ENCODE measurements at regions not wholly inside any gene's neighbourhood (a gene's known extent, or its start where the extent isn't known, plus 50 kb on each side); places are given as distances from the start of the nearest gene placed in this dataset.
"Not testable (repeated sequence)": the region's sequence is repeated elsewhere in the genome, so short reads cannot be mapped to it uniquely, and the experiment has no call there.

DNA sequence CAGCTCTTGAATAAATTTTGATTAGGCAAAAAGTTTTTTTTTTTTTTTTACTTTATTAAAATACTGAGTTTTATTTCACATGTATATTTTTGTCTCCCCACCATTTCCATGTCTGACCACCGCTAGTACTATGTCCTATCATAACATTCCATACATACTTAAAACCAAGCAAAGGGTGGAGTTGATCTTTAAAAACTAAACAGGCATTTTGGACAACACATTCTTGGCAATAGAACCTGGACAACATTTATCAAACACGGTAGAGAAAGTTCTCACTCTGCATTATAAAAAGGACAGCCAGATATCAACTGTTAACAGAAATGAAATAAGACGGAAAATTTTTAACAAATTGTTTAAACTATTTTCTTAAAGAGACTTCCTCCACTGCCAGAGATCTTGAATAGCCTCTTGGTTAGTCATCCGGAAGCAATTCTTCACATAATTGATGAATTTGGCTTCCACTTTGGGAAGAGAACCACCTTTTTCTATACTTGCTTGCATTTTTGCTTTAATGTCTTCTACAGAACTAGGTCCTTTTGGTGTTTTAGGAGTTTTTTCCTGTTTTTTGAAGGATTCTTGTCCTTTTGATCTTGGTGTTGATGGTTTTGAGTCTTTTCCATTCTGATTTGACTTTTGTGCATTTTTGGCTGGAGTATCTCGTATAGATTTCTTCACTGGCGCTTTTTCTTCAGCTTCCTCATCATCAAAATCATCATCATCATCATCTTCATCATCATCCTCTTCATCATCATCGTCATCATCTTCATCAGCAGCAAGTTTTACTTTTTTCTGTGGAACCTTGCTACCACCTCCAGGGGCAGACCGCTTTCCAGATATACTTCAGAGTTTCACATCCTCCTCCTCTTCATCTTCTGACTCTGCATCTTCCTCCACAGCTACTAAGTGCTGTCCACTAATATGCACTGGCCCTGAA lies 58.7 kb downstream of the POU5F2 start:
- DNase-seq = not testable (repeated sequence)

DNA sequence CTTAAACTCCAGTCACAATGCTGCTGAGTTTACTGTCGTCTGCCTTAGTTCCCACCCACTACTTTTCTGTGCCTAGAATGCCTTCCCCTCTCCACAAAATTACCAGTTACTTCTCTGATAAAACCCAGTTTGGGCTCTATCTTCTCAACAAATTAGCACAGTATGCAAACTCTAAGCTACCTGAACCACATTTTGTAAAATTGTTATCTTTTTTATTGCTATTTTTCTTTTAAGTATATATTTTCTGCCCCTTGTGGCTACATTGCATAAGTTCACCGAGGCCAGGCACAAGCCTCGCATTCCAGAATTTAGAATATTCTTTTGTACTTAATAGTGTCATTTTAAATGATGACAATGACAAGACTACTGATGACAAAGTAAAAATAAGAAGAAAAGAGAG lies 60.0 kb downstream of the POU5F2 start:
- DNase-seq = no peak

DNA sequence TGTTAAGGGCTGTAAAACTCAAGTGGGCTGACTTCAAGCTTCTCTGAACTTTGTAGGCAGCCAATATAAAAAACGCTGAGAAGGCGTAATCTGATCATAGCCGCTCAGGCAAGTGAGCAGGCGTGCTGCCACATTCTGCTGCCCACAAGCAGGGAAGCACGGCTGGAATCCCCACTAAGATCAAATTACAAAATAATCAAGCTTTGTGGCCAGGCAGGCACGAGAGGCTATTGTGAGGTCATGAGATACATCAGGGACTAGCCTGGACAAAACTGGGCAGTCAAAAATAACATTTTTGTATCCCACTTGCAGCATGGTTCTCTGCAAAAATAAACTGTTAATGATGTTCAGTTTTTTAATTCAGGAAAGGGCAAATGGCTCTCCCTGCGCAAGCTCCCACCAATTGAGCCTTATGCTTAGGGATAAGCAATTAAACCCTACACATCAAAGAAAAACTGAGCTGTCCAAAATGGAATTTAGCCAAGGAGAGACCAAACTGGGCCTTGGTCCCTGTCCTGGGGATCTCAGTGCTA lies 64.0 kb downstream of the POU5F2 start:
- peak; percentile 84 for DNase-seq

DNA sequence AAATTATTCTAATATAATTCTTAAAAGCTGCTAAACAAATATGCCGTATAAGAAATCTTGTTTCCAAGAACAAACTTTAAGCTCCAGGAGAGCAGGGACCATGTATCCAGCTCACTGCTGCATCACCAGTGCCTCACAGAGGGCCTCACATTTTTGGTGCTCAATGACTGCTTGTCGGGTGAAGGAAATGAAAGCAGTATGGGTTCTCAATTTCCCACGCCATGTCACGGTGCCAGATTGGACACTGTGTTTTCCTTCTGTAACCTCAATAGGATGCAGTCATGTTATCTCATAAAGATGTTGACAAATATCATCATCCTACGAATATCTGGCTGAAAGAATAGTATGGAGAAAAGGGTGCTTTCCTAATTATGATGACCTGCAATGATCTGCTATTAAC lies 64.7 kb downstream of the POU5F2 start:
- no peak for DNase-seq

DNA sequence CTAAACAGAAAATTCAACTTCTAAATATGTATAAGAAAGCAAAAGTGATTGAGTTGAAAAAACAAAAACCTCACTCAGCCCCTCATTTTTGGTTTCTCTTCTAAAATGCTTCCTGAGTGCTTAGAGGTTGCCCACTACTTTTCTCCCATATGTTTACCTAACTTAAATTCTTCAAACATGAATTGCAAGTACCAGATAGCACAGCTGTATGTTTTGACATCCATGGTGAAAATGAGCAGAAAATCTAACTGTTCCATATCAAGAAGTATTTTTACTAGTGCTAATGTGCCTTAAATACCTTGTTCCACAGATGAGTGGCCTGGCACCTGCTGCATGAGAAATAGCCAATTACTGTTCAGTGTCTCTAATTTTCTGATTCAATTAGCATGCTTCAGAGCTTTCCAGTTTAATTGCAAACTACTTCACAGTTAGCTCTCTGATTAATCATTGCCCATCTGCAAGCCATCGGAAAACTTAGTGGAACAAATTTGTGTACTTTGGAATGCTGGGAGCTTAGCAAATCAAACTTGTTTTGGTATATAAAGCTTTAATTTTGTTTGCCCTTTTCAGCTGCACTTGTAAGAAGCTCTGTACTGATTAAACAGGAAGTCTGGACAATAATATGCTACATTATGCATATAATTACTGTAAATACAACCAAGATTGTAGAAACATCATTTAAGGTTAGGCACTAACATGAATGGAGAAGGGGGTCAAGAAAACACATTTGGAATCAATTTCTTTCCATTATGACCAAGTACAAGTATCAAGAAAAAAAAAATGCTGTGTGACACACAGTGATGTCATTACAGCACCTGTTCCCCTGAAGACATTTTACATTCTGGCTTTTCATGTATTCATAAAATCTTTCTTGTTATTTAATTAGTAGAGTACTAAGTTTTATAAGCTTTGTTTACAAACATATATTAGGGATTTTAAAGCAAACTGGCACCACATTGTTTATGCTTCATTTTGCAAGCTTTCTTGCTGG lies 65.6 kb downstream of the POU5F2 start:
- no peak for DNase-seq

DNA sequence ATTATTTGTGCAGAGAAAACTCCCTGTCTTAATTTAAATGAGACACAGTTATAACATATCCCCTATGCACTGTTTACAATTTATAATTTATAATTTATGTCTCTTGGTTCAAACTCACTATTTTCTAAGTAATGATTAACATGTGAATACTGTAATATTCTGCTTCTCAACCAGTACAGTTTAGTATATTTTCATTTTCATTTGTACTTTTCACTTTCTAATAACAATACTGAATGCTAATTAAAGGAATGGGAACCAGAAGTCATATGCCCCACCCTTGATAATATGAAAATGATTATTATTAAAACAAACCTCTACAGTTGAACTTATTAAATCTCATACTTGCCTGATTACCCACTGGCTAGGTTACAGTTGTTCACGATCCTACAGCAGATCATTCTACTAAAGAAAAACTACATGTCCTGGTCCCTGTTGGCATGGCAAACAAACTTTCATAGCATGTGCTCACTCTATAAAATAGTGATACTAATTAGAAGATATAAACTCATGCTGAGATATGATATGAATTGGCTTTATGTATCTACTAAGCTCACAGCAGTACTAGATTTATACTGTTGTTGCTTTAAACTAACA lies 66.4 kb downstream of the POU5F2 start:
- DNase-seq = no peak

DNA sequence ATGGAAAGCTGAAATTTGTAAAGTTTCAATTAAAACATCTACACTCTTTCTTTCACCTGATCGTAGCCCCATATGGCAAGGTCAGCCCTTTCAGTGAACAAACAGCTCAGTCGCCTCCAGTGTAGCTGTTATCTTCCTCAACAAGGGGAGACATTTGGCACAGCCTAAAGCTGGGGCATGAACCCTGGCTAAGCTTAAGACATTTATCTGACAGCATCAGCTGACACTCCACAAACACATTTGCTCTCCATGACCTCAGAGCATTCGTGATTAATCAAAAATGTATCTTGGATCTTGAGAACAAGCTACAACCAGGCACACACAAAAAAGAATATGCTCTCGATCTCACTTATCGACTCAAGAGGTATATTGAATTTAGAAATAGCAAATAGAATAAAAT lies 67.3 kb downstream of the POU5F2 start:
- DNase-seq = no peak

DNA sequence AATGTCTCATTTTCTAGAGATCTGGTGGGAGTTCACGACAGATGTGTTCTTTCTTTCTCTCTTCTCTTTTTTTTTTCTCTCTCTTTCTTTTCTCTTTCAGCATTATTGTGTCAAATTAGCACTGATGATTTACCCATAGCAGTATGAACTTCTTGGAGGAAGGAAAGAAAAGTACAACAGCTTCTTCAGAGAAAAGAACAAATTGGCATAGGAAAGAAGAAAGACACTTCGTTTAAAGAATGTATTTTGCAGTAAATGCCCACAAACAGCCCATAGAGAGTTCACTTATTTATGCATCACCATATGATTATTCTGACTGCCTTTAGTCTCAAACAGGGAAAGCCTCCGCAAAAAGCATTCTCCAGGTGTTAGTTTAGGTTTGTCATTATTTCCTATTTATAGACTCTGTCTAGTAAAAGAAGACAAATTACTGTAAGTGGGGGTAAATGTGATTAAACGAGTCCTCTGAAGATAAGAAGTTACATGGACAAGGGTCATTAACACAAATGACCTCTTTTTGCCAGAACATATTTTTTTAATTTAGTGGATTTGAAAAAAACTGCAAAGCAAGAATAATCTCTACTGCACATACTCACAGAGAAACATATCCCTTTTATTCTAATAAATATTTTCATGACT lies 68.0 kb downstream of the POU5F2 start:
- DNase-seq = no peak

DNA sequence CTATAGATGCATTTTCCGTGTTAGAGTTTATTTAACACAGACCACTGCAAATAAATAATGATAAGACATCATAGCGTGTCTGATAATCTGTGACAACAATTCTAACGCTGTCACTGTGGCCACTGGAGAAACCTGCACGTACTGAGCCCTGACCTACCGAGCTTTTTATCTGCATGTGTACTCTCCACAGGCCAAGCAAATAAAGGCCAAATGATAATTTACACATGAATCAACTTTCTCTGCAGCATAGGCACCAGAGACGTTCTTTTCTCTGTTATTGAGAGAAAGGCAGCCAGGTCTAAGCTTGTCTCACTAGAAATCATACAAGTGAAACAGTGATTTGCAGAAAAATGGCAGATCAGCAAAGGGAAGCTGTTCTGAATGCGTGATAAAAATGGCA lies 75.8 kb downstream of the POU5F2 start:
- no peak for DNase-seq

DNA sequence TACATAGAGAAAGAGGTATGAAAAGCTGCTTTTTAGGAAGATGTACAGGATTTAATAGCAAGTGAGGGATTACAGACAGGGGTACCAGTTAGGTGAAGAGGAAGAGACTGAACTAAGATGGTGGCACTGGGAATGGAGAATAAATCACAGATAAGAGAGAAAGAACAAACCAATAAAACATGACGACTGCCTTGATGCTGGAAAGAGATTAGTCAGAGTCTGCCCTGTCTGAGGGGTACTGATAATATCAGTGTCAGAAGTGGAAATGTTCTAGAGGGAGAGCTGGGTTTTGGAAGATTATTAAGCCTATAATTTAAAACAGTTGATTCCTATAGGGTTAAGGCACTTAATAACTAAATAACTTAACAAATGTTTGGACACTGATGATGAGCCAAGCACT lies 77.7 kb downstream of the NR2F1 start:
- no peak for DNase-seq

DNA sequence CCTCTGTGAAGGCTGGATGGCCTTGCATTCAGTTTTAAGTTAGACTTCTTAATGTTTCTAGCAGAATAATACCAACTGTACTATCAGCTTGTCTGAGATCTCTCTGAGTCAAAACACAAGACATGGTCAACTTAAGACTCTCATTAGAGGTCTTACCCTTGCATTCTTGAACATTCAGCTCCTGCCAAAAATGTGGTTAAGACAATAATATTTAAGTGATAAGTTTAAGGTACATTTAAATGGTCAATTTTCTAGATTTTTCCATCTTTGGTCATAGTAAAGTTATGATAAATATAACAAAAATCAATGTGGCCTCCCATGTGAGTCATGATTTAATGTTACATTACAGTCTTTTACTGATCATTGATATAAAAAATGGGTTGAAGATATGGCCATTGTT lies 75.0 kb downstream of the NR2F1 start:
- no peak for DNase-seq

DNA sequence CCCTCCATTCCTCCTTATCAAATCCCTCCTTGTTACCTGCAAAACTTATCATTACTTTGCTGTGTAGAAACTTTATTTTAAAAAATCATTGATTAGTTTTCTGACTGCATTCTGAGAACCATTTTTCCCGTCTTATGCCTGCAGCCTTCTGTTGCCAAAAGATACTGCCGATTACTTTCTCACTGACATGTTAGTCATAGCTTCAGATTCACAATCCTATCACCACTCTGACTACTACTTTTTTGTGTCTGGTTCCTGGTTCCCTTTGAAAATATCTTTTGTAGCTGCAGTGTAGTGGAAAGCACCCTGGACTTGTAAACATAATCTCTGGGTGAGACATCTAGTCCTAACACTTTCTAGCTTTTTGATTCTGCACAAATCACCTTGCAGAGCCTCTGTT lies 71.7 kb downstream of the NR2F1 start:
- no peak for DNase-seq

DNA sequence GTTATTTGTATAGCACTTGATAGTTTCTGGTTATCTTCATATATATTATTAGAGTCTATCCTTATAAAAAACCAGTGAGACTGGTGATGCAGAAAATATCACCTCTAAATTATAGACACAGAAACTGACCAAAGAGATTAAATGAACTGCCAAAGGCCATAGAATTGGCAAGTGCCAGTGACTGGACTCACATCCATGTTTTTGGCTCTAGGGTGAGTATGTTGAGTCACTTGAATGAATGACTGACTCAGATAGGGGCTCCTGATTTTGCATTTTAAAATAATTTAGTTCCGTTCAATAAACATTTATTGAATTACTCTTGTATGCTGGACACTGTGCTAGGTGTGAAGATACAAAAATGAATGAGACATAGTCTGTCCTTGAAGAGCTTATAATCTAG lies 70.7 kb downstream of the NR2F1 start:
- DNase-seq = no peak

DNA sequence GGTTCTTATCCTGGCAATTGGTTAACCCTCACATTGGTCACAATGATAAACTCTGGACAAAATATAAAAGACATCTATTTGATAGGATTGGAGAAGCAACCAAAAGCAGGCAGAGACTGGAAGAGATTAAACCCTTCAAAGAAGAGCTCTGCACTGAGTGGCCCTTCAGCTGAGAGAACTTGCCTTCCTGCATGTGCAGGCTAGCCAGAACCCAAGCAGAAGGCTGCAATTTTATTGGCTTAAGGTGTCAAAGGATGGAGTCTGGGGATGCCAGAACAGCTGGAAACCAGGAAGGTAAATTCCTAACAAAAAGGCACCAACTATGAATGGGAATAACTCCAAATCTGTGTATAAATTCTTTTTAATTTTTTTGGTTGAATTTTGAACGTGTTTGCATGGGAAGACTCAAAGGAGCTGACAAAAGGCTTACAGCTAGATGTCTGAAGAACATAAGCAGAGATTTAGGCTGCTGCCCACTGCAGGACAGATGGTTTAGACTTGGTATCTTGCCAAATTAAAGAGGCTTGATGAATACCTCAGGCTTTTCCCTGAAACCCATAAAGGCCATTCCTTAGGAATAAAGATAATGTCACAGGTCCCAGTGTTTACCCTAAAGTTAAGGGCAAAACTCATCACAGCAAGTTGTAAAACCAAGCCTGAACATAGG lies 66.3 kb downstream of the NR2F1 start:
- DNase-seq = no peak

DNA sequence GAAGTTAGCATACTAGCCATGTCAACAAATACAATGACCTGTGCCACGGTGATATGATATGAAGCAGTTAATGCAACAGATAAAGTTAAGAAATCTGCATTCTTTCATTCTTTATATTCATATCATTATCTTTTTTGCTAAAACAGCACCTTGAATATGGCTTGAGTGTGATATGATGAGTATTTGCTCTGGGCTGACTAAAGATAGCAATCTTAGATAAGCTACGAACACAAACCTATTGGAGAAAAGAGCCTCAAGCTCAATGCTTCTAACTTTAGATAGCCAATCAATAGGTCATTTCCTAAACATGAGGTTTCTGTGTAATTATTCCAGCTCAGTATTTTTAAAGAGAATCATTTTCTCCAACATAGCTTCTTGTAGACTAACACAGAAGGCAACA lies 61.7 kb downstream of the NR2F1 start:
- DNase-seq = no peak
